ENCODE measurements at regions not wholly inside any gene's neighbourhood (a gene's known extent, or its start where the extent isn't known, plus 50 kb on each side); places are given as distances from the start of the nearest gene placed in this dataset.
"Not testable (repeated sequence)": the region's sequence is repeated elsewhere in the genome, so short reads cannot be mapped to it uniquely, and the experiment has no call there.

DNA sequence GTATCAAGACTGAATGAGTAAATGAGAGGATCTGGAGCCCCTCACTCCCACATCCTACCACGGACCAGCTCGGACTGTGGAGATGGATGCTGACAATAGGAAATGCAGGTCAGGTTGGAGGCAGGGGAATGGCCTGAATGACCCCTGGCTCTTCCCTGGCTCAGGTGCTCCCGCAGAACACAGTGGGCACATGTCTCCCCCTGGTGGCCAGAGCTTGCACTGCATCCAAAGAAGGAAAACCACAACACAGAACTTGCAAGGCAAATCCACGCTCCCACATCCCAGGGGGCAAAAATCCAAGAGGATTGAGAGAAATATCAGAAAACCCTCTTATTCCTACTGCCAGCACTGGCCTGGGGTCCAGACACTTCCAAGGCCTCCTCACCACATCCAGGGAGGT, 82.3 kb downstream of the LIMS3 start:
- not testable (repeated sequence) for TF ChIP-seq ZNF8 (CRISPR knock-in tag; IDR thresholded peaks at IDR 0.05); ZFP3 (CRISPR knock-in tag; IDR thresholded peaks at IDR 0.05); BACH2 (CRISPR knock-in tag; IDR thresholded peaks at IDR 0.05; ENCODE audit: borderline replicate concordance); TOX (CRISPR knock-in tag; IDR thresholded peaks at IDR 0.05; ENCODE audit: borderline replicate concordance); ESRRG (CRISPR knock-in tag; IDR thresholded peaks at IDR 0.05)
- TF ChIP-seq, protein P1, sequence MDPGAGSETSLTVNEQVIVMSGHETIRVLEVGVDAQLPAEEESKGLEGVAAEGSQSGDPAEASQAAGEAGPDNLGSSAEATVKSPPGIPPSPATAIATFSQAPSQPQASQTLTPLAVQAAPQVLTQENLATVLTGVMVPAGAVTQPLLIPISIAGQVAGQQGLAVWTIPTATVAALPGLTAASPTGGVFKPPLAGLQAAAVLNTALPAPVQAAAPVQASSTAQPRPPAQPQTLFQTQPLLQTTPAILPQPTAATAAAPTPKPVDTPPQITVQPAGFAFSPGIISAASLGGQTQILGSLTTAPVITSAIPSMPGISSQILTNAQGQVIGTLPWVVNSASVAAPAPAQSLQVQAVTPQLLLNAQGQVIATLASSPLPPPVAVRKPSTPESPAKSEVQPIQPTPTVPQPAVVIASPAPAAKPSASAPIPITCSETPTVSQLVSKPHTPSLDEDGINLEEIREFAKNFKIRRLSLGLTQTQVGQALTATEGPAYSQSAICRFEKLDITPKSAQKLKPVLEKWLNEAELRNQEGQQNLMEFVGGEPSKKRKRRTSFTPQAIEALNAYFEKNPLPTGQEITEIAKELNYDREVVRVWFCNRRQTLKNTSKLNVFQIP (CRISPR knock-in tag; IDR thresholded peaks at IDR 0.05; ENCODE audit: borderline replicate concordance, low read depth) = not testable (repeated sequence)
